Heart right ventricle (tissue), 16 donors: ENCODE measurements at regions not wholly inside any gene's neighbourhood (a gene's known extent, or its start where the extent isn't known, plus 50 kb on each side); places are given as distances from the start of the nearest gene placed in this dataset.
"Not testable (repeated sequence)": the region's sequence is repeated elsewhere in the genome, so short reads cannot be mapped to it uniquely, and the experiment has no call there.

Source experiments
- ATAC-seq, 8 donors: fragments of 200-7000 bp; cut with Tn5 transposase; one replicate each; pipeline ENCODE4 v1.9.1; 2020; ENCODE audit warnings: mild to moderate bottlenecking in 8 of 8, moderate library complexity in 8 of 8, moderate number of reproducible peaks in 1 of 8
- DNase-seq, 2 donors: peaks; one replicate each; pipeline ENCODE4 v3.0.0-alpha.2; 2020
- H3K27ac ChIP-seq, 10 donors: fragments of 200-600 bp; sonication (generic) in 2 of 10; one replicate each; pipeline versions ENCODE4 v1.5.0 to v1.8.0; 2020 to 2022; ENCODE audit warnings: mild to moderate bottlenecking in 3 of 10
- H3K27me3 ChIP-seq, 7 donors: fragments of 200-600 bp; one replicate each; pipeline ENCODE4 v1.8.0; 2021 to 2022; ENCODE audit warnings: mild to moderate bottlenecking in 2 of 7
- H3K36me3 ChIP-seq, 9 donors: fragments of 200-600 bp; sonication (generic) in 1 of 9; one replicate each; pipeline versions ENCODE4 v1.5.0 to v1.8.0; 2020 to 2022; ENCODE audit warnings: mild to moderate bottlenecking in 2 of 9
- H3K4me1 ChIP-seq, 9 donors: fragments of 200-600 bp; sonication (generic) in 1 of 9; one replicate each; pipeline versions ENCODE4 v1.5.0 to v1.8.0; 2020 to 2022; ENCODE audit warnings: mild to moderate bottlenecking in 4 of 9
- H3K4me3 ChIP-seq, 10 donors: fragments of 200-600 bp; sonication (generic) in 2 of 10; one replicate each; pipeline versions ENCODE4 v1.5.0 to v1.8.0; 2020 to 2022; ENCODE audit warnings: mild to moderate bottlenecking in 7 of 10, moderate library complexity in 2 of 10
- H3K9me3 ChIP-seq, 11 donors: fragments of 200-600 bp in 10 of 11; sonication (generic) in 2 of 11; one replicate each; pipeline versions ENCODE4 v1.5.0 to v1.8.0; 2013 to 2022; ENCODE audit warnings: mild to moderate bottlenecking in 2 of 11, control low read depth in 1 of 11, moderate library complexity in 1 of 11
- WGBS, 2 donors: extraction: QIAGEN DNeasy Blood & Tissue Kit; methylation state at CpG; one replicate each; pipeline ENCODE4 v1.1.7; 2013; ENCODE audit warnings: inconsistent platforms in 1 of 2; 5-methylcytosine and 5-hydroxymethylcytosine counted together
- intact Hi-C, 10 donors: fragments of 100-400 bp; cut with DNase I; formaldehyde crosslinking; loops; one replicate each; pipeline versions ENCODE4 v1.11.1 to v1.14.2; 2022
- TF ChIP-seq, protein P1 (sequence below), 9 donors: fragments of 200-600 bp; sonication (generic) in 2 of 9; IDR thresholded peaks; one replicate each; pipeline versions ENCODE4 v1.5.0 to v1.8.0; 2021 to 2022; ENCODE audit warnings: antibody characterized with exemption in 9 of 9, mild to moderate bottlenecking in 5 of 9, moderate library complexity in 1 of 9
- donor health status: Arrhythmogenic right ventricular cardiomyopathy.
- donor health status: ischemic (EF 13 %, LVEDD 7.1; RV severe dilation, severe dysfunction).
- donor health status: healthy with polysubstance abuse.
- donor health status: DM: no; HTN: yes; CAD: no.
- donor health status: DM: no; HTN: no; CAD: no.
- donor health status: ischemic (EF 25% LVEDD 6.9; RV normal size, moderate dysfunction).
- donor health status: ischemic (EF 25% LVEDD 5.7; RV mildly dilated, moderate dysfunction).
- donor health status: healthy.
- donor health status: DM: yes; HTN: yes; CAD: no.
- donor health status: Ischemic cardiomyopathy.
- donor health status: ischemic (EF 35%, LVEDD 5.7; RV mildly dilated, moderate dysfunction).
- donor health status: nonischemic (EF 11% LVEDD 7.7; RV severe dilation, severe dysfunction).
- donor health status: DM: yes; HTN: yes; CAD: no.
- donor health status: PGD.
- donor health status: ischemic (EF 29% LVEDD 5.4; RV normal size, mild dysfunction).
- donor health status: nonischemic (EF 23%, LVEDD 6.1; RV moderate dilation, normal function).

DNA sequence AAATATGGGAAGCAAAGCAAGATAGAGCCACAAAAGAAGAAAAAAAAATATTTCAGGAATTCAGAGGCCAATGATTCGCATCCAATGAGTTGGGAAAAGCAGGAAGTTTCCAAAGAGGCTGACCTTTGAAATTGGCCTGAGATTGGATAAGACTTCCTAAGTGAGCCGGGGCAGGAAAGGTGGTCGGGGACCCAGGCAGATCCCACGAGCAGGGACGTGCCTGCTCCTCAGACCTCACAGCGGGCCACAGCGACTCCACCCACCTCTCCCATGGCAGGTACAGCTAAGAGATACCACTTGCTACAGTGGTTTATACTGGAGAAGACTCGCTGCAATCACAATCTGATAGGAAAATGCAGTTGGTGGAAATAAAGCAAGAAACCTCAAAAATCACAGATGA, 102.8 kb upstream of the SALL3 start:
- intact Hi-C loops: loop anchor here in 6 of 10 donors (5.0 to 10.0 kb wide), 2 partner anchors 368 to 370 kb away; no protein-coding TSS in a partner anchor
- 43 to 46% methylated on average over 8 of the region's 8 CpGs for WGBS, 2 donors
- no peak for ATAC-seq
- TF ChIP-seq, protein P1, sequence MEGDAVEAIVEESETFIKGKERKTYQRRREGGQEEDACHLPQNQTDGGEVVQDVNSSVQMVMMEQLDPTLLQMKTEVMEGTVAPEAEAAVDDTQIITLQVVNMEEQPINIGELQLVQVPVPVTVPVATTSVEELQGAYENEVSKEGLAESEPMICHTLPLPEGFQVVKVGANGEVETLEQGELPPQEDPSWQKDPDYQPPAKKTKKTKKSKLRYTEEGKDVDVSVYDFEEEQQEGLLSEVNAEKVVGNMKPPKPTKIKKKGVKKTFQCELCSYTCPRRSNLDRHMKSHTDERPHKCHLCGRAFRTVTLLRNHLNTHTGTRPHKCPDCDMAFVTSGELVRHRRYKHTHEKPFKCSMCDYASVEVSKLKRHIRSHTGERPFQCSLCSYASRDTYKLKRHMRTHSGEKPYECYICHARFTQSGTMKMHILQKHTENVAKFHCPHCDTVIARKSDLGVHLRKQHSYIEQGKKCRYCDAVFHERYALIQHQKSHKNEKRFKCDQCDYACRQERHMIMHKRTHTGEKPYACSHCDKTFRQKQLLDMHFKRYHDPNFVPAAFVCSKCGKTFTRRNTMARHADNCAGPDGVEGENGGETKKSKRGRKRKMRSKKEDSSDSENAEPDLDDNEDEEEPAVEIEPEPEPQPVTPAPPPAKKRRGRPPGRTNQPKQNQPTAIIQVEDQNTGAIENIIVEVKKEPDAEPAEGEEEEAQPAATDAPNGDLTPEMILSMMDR (IDR thresholded peaks at IDR 0.05): no peak
- Histone ChIP-seq H3K36me3 (no peaks in the 10 kb centered on the region), H3K27ac (no peak overlapping the region), H3K4me3 (no peak overlapping the region), H3K4me1 (peaks cover 0 to 5% (median 0%) of the 10 kb centered on the region in 9 donors), H3K9me3 (no peaks in the 10 kb centered on the region), H3K27me3 (peaks cover 0 to 50% (median 22%) of the 10 kb centered on the region in 7 donors)
- no peak for DNase-seq

DNA sequence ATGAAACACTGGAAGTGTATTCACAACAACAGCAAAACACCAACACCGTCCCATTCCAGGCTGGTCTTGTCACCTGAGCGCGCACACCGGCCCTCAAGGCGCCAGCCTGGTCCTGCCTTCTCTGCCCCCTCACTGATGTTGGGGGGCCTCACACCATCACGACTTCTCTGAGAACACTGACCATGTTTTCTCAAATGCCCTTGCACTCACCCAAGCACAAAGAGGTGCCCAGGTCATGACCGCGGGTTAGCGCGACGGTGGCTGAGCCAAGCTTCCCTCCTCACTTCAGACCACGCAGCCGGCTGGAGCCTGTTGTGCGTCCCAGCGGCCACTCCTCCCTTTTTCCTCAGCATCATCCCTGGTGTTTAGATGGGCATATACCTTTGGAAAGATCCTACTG, 101.3 kb upstream of the SALL3 start:
- H3K9me3 ChIP-seq: peaks cover 0 to 3% (median 0%) of the 10 kb centered on the region in 11 donors
- intact Hi-C loops: loop anchor here in 6 of 10 donors (5.0 to 10.0 kb wide), 2 partner anchors 366 to 369 kb away; no protein-coding TSS in a partner anchor
- DNase-seq (no peak), ATAC-seq (no peak)
- peaks cover 0 to 5% (median 0%) of the 10 kb centered on the region in 9 donors for H3K4me1 ChIP-seq
- TF ChIP-seq, protein P1 (IDR thresholded peaks at IDR 0.05): no peak
- WGBS, 2 donors: 92 to 94% methylated on average over 15 of the region's 15 CpGs
- peaks cover 0 to 38% (median 21%) of the 10 kb centered on the region in 7 donors for H3K27me3 ChIP-seq
- no peak overlapping the region for H3K27ac ChIP-seq
- H3K4me3 ChIP-seq: no peak overlapping the region
- no peaks in the 10 kb centered on the region for H3K36me3 ChIP-seq

DNA sequence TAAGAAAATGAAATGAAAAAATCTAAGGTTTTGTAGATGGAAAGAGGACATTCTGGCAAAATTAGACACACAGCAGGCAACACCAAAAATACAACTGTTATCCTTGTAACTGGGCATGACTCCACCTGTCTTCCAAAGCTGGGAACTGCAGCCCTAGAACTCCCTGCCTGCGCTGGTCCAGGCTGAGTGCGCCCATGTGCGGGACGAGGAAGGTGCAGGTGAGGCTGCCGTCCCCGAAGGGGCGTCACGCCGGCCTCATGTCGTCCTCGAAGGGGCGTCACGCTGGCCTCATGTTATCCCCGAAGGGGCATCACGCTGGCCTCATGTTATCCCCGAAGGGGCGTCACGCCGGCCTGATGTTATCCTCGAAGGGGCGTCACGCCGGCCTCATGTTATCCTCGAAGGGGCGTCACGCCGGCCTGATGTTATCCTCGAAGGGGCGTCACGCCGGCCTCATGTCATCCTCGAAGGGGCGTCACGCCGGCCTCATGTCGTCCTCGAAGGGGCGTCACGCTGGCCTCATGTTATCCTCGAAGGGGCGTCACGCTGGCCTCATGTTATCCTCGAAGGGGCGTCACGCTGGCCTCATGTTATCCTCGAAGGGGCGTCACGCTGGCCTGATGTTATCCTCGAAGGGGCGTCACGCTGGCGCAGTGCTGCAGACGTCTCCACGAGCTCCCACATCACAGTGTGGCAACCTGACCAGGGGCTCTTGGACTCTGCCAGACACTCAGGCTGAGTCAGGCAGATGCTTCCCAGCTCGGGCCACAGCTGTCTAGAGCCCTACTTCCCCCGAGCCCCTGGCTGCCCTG, 100.3 kb upstream of the SALL3 start:
- Histone ChIP-seq H3K27me3 (peaks cover 0 to 29% (median 14%) of the 10 kb centered on the region in 7 donors), H3K9me3 (peaks cover 0 to 13% (median under 1%) of the 10 kb centered on the region in 11 donors)
- not testable (repeated sequence) for H3K36me3 ChIP-seq, H3K27ac ChIP-seq, H3K4me3 ChIP-seq, DNase-seq, H3K4me1 ChIP-seq, ATAC-seq
- WGBS, 2 donors: 86 to 88% methylated on average over 56 of the region's 56 CpGs
- intact Hi-C loops: loop anchor here in 6 of 10 donors (5.0 to 10.0 kb wide), 2 partner anchors 366 to 368 kb away; no protein-coding TSS in a partner anchor
- TF ChIP-seq, protein P1 (IDR thresholded peaks at IDR 0.05): peak in 7 of 9 donors; percentile 34 to 52 (median 43)

DNA sequence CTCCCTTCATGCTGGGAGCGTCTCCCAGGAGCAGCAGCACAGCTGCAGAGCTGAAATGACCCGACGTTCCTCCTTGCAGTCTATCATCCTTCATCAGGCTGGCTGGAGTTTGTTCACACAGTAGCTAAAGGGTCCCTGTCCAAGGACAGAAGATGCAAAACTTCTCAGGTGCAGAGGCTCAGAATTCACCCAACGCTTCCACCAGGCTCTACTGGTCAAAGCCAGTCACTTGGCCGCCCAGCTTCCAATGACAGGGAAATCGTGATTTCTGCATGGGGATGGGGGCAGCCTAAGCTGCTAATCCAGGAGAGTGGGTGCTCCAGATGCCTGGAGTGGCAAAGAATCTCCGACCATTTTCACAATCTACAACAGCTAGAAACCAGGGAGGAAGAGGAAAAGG, 97.0 kb upstream of the SALL3 start:
- Histone ChIP-seq H3K4me3 (no peak overlapping the region), H3K4me1 (no peaks in the 10 kb centered on the region), H3K27ac (no peak overlapping the region), H3K36me3 (no peaks in the 10 kb centered on the region), H3K27me3 (peaks cover 0 to 10% (median 0%) of the 10 kb centered on the region in 7 donors), H3K9me3 (peaks cover 0 to 45% (median 21%) of the 10 kb centered on the region in 11 donors)
- ATAC-seq (no peak), DNase-seq (no peak)
- 71 to 73% methylated on average over 7 of the region's 7 CpGs for WGBS, 2 donors
- TF ChIP-seq, protein P1 (IDR thresholded peaks at IDR 0.05): no peak
- intact Hi-C loops: no loop called here
